GM21360 (cell line): ENCODE measurements at regions not wholly inside any gene's neighbourhood (a gene's known extent, or its start where the extent isn't known, plus 50 kb on each side); places are given as distances from the start of the nearest gene placed in this dataset.
A peak's percentile ranks its signal among the peaks of the same experiment; 100 is the strongest.

ENCODE experiments used
- ATAC-seq: cut with Tn5 transposase; IDR thresholded peaks from one replicate; pipeline ENCODE4 v1.9.1; 2021; ENCODE audit warnings: mild to moderate bottlenecking, moderate library complexity; ENCODE audit not compliant: unreplicated experiment

- ATAC-seq = peak; percentile 15
Observed at GRCh38 chr4:17336986-17337385, 174.9 kb downstream of the QDPR start.

GRCh38 chr4:17336524-17336961 is 175.3 kb downstream of the QDPR start:
- peak; percentile 93 for ATAC-seq

GRCh38 chr4:17336069-17336468 is 175.8 kb downstream of the QDPR start:
- no peak for ATAC-seq

GRCh38 chr4:17335371-17335770 is 176.5 kb downstream of the QDPR start:
- no peak for ATAC-seq

DNA sequence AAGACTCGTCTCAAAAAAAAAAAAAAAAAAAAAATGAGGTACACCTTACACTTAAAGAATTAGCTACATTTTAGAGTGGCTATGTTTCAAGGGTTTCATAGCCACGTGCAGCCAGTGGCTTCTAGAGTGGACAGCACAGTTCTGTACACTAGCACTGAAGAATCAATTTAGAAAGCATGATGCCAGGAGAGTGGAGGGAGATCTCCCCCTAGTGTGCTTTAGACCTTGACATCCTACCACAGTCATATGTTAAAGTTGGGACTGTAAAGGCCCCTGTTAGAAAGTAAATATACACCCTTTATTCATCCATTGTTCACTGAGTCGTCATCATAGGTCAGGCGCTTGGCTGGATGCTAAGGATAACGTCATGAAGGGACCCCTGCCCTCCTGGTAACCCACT is 179.4 kb downstream of the QDPR start:
- ATAC-seq = no peak

- no peak for ATAC-seq
Observed at GRCh38 chr4:17329046-17329445, 182.8 kb downstream of the QDPR start.

GRCh38 chr4:17328141-17328815 is 183.6 kb downstream of the QDPR start:
- ATAC-seq = no peak

GRCh38 chr4:17327591-17327990 is 184.3 kb downstream of the QDPR start:
- ATAC-seq = no peak

DNA sequence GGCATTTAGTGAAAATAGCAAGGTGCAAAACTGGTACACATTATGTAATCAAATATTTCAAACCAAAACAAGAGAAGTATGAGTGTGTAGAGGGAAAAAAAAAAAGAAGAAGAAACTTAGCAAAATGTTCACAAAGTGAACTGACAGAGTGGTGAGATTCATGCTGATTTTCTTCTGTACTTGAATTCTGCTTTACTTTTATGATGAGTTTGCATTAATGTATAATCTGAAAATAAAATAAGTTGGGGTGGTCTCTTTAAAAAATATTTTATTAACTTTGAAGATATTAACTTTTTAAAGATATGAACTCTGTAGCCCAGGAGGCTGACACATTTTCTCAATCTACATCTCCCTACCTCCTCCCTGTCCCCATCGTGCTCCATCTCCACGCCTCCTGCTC is 185.1 kb downstream of the QDPR start:
- ATAC-seq = no peak

DNA sequence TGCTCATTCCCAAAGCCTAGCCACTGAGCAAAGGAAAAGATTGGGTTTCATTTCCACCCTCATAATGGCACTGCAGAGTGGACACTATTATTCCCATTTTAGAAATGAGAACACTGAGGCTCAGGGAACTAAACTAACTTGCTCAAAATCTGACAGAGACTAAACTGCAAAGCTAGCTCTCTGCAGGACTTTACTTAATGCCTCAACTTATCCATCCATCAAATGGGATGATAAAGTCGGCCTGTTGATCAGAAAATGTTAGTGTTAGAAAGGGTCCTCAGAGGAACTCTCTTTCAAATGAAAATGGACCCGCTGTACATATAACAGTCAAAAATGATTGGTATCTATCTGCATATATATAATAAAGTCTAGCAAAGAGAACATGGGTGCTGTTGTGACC is 186.8 kb downstream of the QDPR start:
- no peak for ATAC-seq

- no peak for ATAC-seq
Observed at GRCh38 chr4:17324386-17324830, 187.5 kb downstream of the QDPR start.

- ATAC-seq = no peak
Observed at GRCh38 chr4:17323554-17324385, 188.1 kb downstream of the QDPR start.

DNA sequence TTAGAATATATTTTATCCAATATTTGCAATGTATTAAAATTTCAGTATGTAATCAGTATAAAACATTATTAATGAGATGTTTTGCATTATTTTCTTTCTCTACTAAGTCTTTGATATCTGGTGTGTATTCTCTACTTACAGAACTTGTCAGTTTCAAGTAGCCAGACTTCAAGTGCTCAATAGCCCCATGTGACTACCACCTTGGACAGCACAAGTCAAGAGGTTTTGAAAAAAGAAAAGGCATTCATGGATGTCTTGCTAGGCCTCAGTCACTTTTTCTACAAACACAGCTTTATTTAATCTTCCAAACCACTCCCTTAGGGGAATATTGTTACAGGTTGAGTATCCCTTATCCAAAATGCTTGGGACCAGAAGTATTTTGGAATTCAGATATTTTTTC is 189.4 kb downstream of the QDPR start:
- no peak for ATAC-seq

DNA sequence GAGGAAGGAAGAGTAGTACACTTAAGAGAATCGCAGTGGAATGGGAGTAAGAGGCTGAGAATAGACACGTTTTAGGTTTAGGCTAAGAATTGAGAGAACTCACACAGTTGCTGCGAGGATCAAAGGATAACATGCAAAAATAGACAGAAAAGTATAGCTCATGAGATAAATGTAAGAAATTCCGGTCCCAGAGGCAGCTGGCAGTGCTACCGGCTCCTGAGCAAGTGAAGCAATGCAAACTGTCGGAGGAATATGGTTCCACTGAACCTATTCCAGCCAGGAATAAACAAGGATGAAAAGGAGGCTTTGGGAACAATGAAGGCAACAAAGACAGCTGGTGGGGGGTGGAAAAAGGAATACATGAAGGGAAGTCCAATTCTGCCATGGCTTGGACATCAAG is 191.8 kb downstream of the QDPR start:
- ATAC-seq = no peak

- no peak for ATAC-seq
Observed at GRCh38 chr4:17317526-17317925, 194.4 kb downstream of the QDPR start.

- ATAC-seq = no peak
Observed at GRCh38 chr4:17316566-17316965, 195.3 kb downstream of the QDPR start.

GRCh38 chr4:17315459-17315858 is 196.4 kb downstream of the QDPR start:
- ATAC-seq = no peak

- no peak for ATAC-seq
Observed at GRCh38 chr4:17313194-17313593, 198.7 kb downstream of the QDPR start.

GRCh38 chr4:17310269-17310652 is 201.6 kb downstream of the QDPR start:
- no peak for ATAC-seq

DNA sequence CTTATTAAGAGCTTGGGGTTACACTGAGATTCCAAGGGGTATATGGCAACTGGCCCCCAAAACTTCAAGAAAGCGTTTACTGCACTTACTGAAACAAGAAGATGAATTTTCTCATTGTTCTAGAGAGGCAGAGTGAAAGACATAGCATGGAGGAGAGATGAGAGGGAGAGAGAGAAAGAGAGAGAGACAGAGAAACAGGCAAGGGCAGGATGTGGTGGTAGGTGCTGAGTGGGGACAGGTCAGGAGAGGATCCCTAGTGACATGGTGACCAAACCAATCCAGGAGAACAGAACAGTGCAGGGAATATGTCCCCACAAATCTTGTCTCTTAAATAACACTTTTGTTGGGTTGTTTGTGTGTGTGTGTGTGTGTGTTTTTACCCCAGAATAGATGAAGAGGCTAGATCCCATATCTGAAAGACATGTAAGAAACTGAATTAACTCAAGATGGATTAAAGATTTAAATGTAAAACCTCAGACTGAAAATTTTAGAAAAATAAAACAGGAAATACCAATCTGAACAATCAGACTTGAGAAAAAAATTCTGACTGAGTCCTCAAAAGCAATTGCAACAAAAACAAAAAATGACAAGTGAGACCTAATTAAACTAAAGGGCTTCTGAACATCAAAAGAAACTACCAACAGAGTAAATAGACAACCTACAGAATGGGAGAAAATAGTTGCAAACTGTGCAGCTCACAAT is 202.2 kb downstream of the QDPR start:
- no peak for ATAC-seq

DNA sequence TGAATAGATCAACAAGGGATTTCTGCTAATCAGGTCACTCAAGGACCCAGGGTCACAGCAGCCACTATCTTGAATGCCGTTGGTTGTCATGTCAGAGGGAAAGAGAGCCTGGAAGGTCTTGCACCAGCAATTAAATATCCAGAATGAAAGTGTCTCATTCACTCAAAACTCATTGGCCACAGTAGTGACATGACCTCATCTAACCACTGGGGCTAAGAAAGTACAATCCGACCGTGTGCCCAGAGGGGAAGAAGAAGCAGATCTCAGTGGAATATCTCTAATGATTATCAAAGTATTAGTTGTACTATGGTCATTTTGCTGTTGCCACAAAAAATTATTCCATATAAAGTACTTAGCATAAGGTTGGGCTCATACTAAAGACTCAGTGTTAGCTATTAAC is 210.0 kb downstream of the QDPR start:
- ATAC-seq = no peak

DNA sequence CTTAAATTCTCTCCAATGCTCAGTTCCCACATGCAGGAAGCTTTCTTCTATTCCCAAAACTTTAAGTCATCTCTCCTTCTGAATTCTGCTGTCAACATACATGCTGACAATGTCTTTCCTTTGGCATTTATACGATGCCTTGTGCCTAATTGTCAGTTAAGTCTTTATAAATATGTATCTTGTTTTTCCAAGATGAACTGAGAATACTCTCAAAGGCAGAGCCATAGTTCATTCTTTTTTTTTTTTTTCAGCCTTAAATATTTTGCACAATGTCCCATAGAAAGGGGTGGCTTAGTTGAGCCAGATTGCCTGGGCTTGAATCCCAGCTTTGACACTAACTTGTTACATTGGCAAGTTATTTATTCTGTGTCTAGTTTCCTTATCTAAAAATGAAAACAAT is 210.6 kb downstream of the QDPR start:
- ATAC-seq = no peak
